GM12878 (cell line): ENCODE measurements at regions not wholly inside any gene's neighbourhood (a gene's known extent, or its start where the extent isn't known, plus 50 kb on each side); places are given as distances from the start of the nearest gene placed in this dataset.

Source experiments
- BCL11A ChIP-seq: IDR thresholded peaks from 2 replicates; pipeline ENCODE4 v1.6.1; 2011; ENCODE audit warnings: low read depth, low read length
- BHLHE40 ChIP-seq, 2 experiments: fragments of 450-650 bp in 1 of 2; IDR thresholded peaks; 2 replicates each; pipeline ENCODE4 v1.6.1; 2011 to 2017; ENCODE audit warnings: low read depth in 2 of 2, borderline replicate concordance in 1 of 2, improper control_type of control experiment in 1 of 2, low read length in 1 of 2, mild to moderate bottlenecking in 1 of 2
- CREM ChIP-seq: IDR thresholded peaks from 2 replicates; pipeline ENCODE4 v1.6.1; 2014; ENCODE audit warnings: antibody characterized with exemption, low read depth
- NFYB ChIP-seq: IDR thresholded peaks from 2 replicates; pipeline ENCODE4 v1.6.1; 2011; ENCODE audit warnings: low read depth, mild to moderate bottlenecking, low read length, improper control_type of control experiment, moderate library complexity; ENCODE audit not compliant: insufficient read depth
- RFX5 ChIP-seq: IDR thresholded peaks from 2 replicates; pipeline ENCODE4 v1.6.1; 2011; ENCODE audit warnings: low read depth, low read length, improper control_type of control experiment
- SP1 ChIP-seq: IDR thresholded peaks from one replicate; pipeline ENCODE4 v1.6.1; 2011; ENCODE audit warnings: low read depth, low read length
- TF ChIP-seq, protein P1 (sequence below), 3 experiments: IDR thresholded peaks in 2 of 3; conservative IDR thresholded peaks in 1 of 3; 2 replicates each; pipeline ENCODE4 v1.5.1; 2011; ENCODE audit warnings: low read depth in 3 of 3, low read length in 3 of 3, mild to moderate bottlenecking in 3 of 3, control low read depth in 2 of 3, moderate library complexity in 2 of 3, inconsistent platforms in 1 of 3, mixed read lengths in 1 of 3; ENCODE audit not compliant: control insufficient read depth in 2 of 3, insufficient read depth in 1 of 3; ENCODE audit errors: extremely low read depth in 1 of 3

- TF ChIP-seq BHLHE40 (IDR thresholded peaks at IDR 0.05; ENCODE audit: borderline replicate concordance in 1 of 2, low read depth in 2 of 2, low read length in 1 of 2) (no peak), BCL11A (no peak), SP1 (no peak), NFYB (no peak), CREM (no peak), RFX5 (no peak)
- TF ChIP-seq, protein P1, sequence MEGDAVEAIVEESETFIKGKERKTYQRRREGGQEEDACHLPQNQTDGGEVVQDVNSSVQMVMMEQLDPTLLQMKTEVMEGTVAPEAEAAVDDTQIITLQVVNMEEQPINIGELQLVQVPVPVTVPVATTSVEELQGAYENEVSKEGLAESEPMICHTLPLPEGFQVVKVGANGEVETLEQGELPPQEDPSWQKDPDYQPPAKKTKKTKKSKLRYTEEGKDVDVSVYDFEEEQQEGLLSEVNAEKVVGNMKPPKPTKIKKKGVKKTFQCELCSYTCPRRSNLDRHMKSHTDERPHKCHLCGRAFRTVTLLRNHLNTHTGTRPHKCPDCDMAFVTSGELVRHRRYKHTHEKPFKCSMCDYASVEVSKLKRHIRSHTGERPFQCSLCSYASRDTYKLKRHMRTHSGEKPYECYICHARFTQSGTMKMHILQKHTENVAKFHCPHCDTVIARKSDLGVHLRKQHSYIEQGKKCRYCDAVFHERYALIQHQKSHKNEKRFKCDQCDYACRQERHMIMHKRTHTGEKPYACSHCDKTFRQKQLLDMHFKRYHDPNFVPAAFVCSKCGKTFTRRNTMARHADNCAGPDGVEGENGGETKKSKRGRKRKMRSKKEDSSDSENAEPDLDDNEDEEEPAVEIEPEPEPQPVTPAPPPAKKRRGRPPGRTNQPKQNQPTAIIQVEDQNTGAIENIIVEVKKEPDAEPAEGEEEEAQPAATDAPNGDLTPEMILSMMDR (IDR thresholded peaks at IDR 0.05 in 2 of 3, conservative IDR thresholded peaks at IDR 0.05 in 1 of 3; ENCODE audit: control insufficient read depth in 2 of 3, extremely low read depth in 1 of 3, insufficient read depth in 1 of 3, low read depth in 3 of 3, low read length in 3 of 3) = no peak
Measured at GRCh38 chr2:210913461-210913860, 357.1 kb downstream of the CPS1 start.
